OCI-LY3 (cell line): ENCODE measurements at regions not wholly inside any gene's neighbourhood (a gene's known extent, or its start where the extent isn't known, plus 50 kb on each side); places are given as distances from the start of the nearest gene placed in this dataset.

Experiments used
- CTCF ChIP-seq: fragments of 200-600, 300-600 bp; sonication (generic); IDR thresholded peaks from 2 replicates; pipeline ENCODE4 v1.5.1; 2014; ENCODE audit warnings: antibody characterized with exemption, low read length, low read depth
- EZH2phosphoT487 ChIP-seq: fragments of 200-600 bp; shearing (Covaris generic); IDR thresholded peaks from 2 replicates; pipeline ENCODE4 v1.6.1; 2018; ENCODE audit warnings: antibody characterized with exemption, mixed run types, low read depth

- TF ChIP-seq CTCF (no peak), EZH2phosphoT487 (no peak)
Measured at GRCh38 chr10:29734962-29735627, 100.3 kb upstream of the SVIL start.
